ENCODE measurements at regions not wholly inside any gene's neighbourhood (a gene's known extent, or its start where the extent isn't known, plus 50 kb on each side); places are given as distances from the start of the nearest gene placed in this dataset.

DNA sequence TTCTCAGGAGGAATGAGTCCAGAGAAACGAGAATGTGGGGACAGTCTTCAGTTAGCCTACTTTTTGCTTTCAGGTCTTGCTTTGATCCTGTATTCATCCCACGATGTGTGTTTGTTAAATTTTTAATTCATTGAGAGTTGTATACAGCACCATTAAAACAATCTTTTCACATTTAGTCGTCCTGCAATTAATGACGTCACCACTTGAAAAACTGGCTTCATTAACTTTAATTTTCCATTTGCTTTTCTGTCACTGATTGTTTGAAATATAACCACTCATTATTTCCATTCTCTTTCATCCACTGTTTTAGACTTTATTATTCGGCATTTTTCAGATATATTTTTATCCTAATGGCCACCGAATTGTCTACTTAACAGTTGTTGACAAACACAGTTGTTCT, 146.9 kb downstream of the TFEC start:
- H3K4me1 ChIP-seq, result no peaks in the 10 kb centered on the region
- no peak for DNase-seq
- no peak overlapping the region for H3K27ac ChIP-seq
- no peaks in the 10 kb centered on the region for H3K9me3 ChIP-seq
- 89 to 90% methylated on average over 6 of the region's 6 CpGs for WGBS, 2 donors
- no peak overlapping the region for H3K4me3 ChIP-seq (replicated peaks in 1 of 3)
- no peaks in the 10 kb centered on the region for H3K36me3 ChIP-seq
- intact Hi-C loops (cut with DNase I), result no loop called here
- H3K27me3 ChIP-seq, result no peaks in the 10 kb centered on the region
- TF ChIP-seq, protein P1, sequence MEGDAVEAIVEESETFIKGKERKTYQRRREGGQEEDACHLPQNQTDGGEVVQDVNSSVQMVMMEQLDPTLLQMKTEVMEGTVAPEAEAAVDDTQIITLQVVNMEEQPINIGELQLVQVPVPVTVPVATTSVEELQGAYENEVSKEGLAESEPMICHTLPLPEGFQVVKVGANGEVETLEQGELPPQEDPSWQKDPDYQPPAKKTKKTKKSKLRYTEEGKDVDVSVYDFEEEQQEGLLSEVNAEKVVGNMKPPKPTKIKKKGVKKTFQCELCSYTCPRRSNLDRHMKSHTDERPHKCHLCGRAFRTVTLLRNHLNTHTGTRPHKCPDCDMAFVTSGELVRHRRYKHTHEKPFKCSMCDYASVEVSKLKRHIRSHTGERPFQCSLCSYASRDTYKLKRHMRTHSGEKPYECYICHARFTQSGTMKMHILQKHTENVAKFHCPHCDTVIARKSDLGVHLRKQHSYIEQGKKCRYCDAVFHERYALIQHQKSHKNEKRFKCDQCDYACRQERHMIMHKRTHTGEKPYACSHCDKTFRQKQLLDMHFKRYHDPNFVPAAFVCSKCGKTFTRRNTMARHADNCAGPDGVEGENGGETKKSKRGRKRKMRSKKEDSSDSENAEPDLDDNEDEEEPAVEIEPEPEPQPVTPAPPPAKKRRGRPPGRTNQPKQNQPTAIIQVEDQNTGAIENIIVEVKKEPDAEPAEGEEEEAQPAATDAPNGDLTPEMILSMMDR (IDR thresholded peaks at IDR 0.05), result no peak
- no peak for TF ChIP-seq POLR2A (IDR thresholded peaks at IDR 0.05)

- Histone ChIP-seq H3K27me3 (no peaks in the 10 kb centered on the region), H3K9me3 (no peaks in the 10 kb centered on the region), H3K4me3 (replicated peaks in 1 of 3) (no peak overlapping the region), H3K27ac (no peak overlapping the region), H3K36me3 (no peaks in the 10 kb centered on the region), H3K4me1 (no peaks in the 10 kb centered on the region)
- WGBS, 2 donors, result 89 to 95% methylated on average over 2 of the region's 2 CpGs
- intact Hi-C loops (cut with DNase I), result no loop called here
- TF ChIP-seq, protein P1 (IDR thresholded peaks at IDR 0.05), result no peak
- TF ChIP-seq POLR2A (IDR thresholded peaks at IDR 0.05), result no peak
- DNase-seq, result no peak
Observed at GRCh38 chr7:115881476-115881875, 149.1 kb downstream of the TFEC start.

DNA sequence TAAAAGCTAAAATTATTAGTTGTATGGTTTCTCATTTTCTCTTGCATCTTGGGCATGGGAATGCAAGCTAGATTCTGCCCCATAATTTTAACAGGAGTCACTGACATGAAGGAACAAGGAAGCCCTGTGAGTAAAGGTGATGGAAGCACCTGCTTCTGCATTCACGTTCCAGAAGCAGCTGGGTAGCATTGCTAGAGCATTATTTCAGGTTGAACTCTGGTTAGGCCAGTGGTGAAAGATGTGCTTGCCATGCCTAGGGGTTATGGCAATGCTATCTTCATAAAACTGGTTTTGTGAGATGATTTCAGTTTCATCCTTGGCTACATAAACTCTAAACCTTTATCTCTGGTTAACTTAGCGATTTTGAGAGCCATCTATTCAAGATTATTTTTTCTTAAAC, 151.4 kb downstream of the TFEC start:
- 89 to 94% methylated on average over 2 of the region's 2 CpGs for WGBS, 2 donors
- no peaks in the 10 kb centered on the region for H3K9me3 ChIP-seq
- TF ChIP-seq POLR2A (IDR thresholded peaks at IDR 0.05), result no peak
- TF ChIP-seq, protein P1 (IDR thresholded peaks at IDR 0.05), result no peak
- H3K27ac ChIP-seq, result no peak overlapping the region
- no peak overlapping the region for H3K4me3 ChIP-seq (replicated peaks in 1 of 3)
- H3K4me1 ChIP-seq, result no peaks in the 10 kb centered on the region
- intact Hi-C loops (cut with DNase I), result no loop called here
- no peak for DNase-seq
- no peaks in the 10 kb centered on the region for H3K27me3 ChIP-seq
- H3K36me3 ChIP-seq, result no peaks in the 10 kb centered on the region

DNA sequence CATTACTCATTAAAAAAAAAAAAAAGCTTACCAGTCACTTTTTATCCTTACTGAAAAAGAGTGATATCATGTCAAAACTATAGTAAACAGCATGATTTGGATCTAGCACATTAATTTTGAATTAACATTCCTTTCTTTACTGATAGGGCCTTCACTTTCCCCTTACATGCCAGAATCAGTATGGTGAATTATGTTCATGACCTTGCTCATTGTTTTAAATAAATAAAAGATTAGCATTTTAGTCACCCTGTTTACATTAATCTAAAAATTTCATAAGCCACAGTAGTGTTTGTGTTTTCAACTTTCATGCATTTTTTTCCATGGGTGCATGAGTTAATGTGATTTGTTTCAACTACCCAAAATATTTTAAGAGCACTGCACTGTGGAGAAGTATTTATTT, 160.8 kb downstream of the TFEC start:
- no peak overlapping the region for H3K27ac ChIP-seq

DNA sequence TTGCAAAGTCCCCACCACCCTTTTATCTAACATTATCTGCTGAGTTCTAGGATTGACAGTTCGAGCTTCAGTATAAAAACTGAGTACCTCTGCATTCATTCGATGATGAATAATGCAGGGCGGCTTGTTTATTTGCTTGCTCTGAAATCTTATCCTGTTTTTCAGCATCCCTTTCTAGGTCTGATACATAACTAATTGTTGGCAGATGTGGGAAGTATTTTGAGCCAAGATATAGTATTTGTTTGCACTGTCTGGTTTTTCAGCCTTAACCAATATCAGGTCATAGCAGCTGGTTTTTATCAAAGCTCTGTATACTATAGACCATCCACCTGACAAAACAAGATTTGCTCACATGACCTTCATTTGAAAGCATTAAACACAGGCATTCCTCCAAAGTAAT, 161.4 kb downstream of the TFEC start:
- no peak for DNase-seq
- peaks cover 0 to 9% of the 10 kb centered on the region in 2 donors for H3K4me1 ChIP-seq
- no peaks in the 10 kb centered on the region for H3K27me3 ChIP-seq
- no peak overlapping the region for H3K27ac ChIP-seq
- 81 to 86% methylated on average over 3 of the region's 3 CpGs for WGBS, 2 donors
- no peaks in the 10 kb centered on the region for H3K36me3 ChIP-seq
- TF ChIP-seq POLR2A (IDR thresholded peaks at IDR 0.05), result no peak
- TF ChIP-seq, protein P1 (IDR thresholded peaks at IDR 0.05), result no peak
- no peaks in the 10 kb centered on the region for H3K9me3 ChIP-seq
- no peak overlapping the region for H3K4me3 ChIP-seq (replicated peaks in 1 of 3)
- intact Hi-C loops (cut with DNase I), result no loop called here

More for the DNA sequence above, 160.8 kb downstream of the TFEC start:
- no peak for DNase-seq
- peaks cover 0 to 9% of the 10 kb centered on the region in 2 donors for H3K4me1 ChIP-seq
- TF ChIP-seq, protein P1 (IDR thresholded peaks at IDR 0.05), result no peak
- TF ChIP-seq POLR2A (IDR thresholded peaks at IDR 0.05), result no peak
- H3K36me3 ChIP-seq, result no peaks in the 10 kb centered on the region
- H3K4me3 ChIP-seq (replicated peaks in 1 of 3), result no peak overlapping the region
- no peaks in the 10 kb centered on the region for H3K9me3 ChIP-seq
- no peaks in the 10 kb centered on the region for H3K27me3 ChIP-seq
- intact Hi-C loops (cut with DNase I), result no loop called here
